ENCODE measurements at regions not wholly inside any gene's neighbourhood (a gene's known extent, or its start where the extent isn't known, plus 50 kb on each side); places are given as distances from the start of the nearest gene placed in this dataset.

DNA sequence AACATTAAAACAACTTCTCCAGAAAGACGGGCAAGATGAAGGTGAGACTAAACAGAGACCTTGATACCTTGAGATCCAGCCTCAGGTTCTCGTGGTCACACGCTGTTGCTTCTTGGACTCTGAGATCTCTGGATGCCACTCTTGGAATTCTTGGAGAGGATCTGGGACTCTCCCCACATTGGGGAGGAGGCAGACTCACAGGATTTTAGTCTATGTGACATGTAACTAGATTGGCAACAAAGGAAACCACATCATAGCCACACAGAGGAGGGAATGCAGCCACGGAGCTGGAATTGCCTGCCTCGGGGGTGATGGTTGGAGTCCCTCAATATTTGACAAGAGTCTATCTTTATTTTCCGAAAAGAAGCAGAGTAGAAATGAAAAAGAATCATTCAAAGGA lies 78.8 kb upstream of the IGFBP5 start:
- no TSS peak for BruUV-seq (replicated peaks)
- Histone ChIP-seq H3K9me3 (ENCODE audit: low read length) (no peaks in the 10 kb centered on the region), H4K20me1 (ENCODE audit: insufficient read depth, low read length) (no peaks in the 10 kb centered on the region), H3K9me2 (ENCODE audit: insufficient read depth, low read length) (no peaks in the 10 kb centered on the region), H3K36me3 (ENCODE audit: insufficient read depth, low read length) (no peaks in the 10 kb centered on the region), H3K4me1 (ENCODE audit: insufficient read depth, low read length, poor library complexity, severe bottlenecking) (no peaks in the 10 kb centered on the region), H3K4me3 (ENCODE audit: low read depth, low read length, poor library complexity, severe bottlenecking) (no peak overlapping the region), H3K79me2 (ENCODE audit: insufficient read depth, low read depth, low read length) (no peaks in the 10 kb centered on the region), H3K27ac (ENCODE audit: low read depth, low read length, poor library complexity, severe bottlenecking) (no peak overlapping the region), H3K4me2 (ENCODE audit: low read length) (no peak overlapping the region), H2AFZ (ENCODE audit: low read length) (no peak overlapping the region)
- TF ChIP-seq, protein P1, sequence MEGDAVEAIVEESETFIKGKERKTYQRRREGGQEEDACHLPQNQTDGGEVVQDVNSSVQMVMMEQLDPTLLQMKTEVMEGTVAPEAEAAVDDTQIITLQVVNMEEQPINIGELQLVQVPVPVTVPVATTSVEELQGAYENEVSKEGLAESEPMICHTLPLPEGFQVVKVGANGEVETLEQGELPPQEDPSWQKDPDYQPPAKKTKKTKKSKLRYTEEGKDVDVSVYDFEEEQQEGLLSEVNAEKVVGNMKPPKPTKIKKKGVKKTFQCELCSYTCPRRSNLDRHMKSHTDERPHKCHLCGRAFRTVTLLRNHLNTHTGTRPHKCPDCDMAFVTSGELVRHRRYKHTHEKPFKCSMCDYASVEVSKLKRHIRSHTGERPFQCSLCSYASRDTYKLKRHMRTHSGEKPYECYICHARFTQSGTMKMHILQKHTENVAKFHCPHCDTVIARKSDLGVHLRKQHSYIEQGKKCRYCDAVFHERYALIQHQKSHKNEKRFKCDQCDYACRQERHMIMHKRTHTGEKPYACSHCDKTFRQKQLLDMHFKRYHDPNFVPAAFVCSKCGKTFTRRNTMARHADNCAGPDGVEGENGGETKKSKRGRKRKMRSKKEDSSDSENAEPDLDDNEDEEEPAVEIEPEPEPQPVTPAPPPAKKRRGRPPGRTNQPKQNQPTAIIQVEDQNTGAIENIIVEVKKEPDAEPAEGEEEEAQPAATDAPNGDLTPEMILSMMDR (conservative IDR thresholded peaks at IDR 0.05; ENCODE audit: low read length): no peak
- TF ChIP-seq EZH2phosphoT487 (IDR thresholded peaks at IDR 0.05; ENCODE audit: borderline replicate concordance, low read depth, low read length): no peak
- intact Hi-C loops (cut with micrococcal nuclease; ENCODE audit: unreplicated experiment): no loop called here
- DNase-seq (ENCODE audit: low spot score): no peak
- POLR2A ChIA-PET: no interaction called here
- CTCF ChIA-PET (ENCODE audit: unreplicated experiment): no interaction called here

DNA sequence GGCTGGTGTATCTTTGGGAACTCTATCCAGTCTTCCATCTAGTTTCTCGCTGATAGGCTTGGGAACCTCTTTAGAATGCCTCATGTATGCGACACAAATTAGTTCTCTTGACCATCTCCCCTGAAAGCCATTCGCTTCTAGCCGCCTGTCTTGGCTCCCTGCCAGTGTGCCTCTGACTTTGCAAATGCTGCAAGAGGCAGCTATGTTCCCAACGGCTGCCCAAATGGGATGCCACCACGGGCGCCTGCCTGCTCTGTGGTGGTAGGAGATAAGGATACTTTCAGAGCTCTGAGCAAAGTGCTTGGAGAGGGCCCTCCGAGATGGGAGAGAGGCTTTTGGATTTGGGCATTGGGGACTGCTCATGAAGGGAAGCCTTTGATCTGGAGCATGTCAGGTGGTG lies 77.7 kb upstream of the IGFBP5 start:
- DNase-seq (ENCODE audit: low spot score): no peak
- Histone ChIP-seq H3K36me3 (ENCODE audit: insufficient read depth, low read length) (no peaks in the 10 kb centered on the region), H3K9me3 (ENCODE audit: low read length) (no peaks in the 10 kb centered on the region), H3K4me3 (ENCODE audit: low read depth, low read length, poor library complexity, severe bottlenecking) (no peak overlapping the region), H4K20me1 (ENCODE audit: insufficient read depth, low read length) (no peaks in the 10 kb centered on the region), H3K27ac (ENCODE audit: low read depth, low read length, poor library complexity, severe bottlenecking) (no peak overlapping the region), H2AFZ (ENCODE audit: low read length) (no peak overlapping the region), H3K4me1 (ENCODE audit: insufficient read depth, low read length, poor library complexity, severe bottlenecking) (no peaks in the 10 kb centered on the region), H3K79me2 (ENCODE audit: insufficient read depth, low read depth, low read length) (no peaks in the 10 kb centered on the region), H3K4me2 (ENCODE audit: low read length) (no peak overlapping the region), H3K9me2 (ENCODE audit: insufficient read depth, low read length) (no peaks in the 10 kb centered on the region)
- BruUV-seq (replicated peaks): no TSS peak
- TF ChIP-seq, protein P1 (conservative IDR thresholded peaks at IDR 0.05; ENCODE audit: low read length): no peak
- TF ChIP-seq EZH2phosphoT487 (IDR thresholded peaks at IDR 0.05; ENCODE audit: borderline replicate concordance, low read depth, low read length): no peak
- intact Hi-C loops (cut with micrococcal nuclease; ENCODE audit: unreplicated experiment): no loop called here
- CTCF ChIA-PET (ENCODE audit: unreplicated experiment): no interaction called here
- POLR2A ChIA-PET: no interaction called here

DNA sequence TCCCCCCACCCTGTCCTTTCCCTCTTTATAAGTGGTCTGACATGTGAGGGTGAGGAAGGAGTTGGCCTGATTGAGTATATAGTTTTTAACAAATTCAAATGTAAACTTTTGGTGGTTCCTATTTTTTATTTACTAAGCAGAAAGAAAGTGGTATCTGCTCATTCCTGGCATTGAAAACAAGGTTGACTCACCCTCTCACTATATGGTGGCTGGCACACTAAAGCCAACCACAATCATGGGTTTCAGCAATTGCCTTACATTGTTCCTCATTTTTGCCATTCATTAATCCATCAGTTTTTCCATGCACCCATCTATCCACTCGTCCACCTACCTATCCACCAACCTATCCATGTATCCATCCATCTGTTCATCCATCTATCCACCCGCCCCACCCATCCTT lies 75.4 kb upstream of the IGFBP5 start:
- CTCF ChIA-PET (ENCODE audit: unreplicated experiment): no interaction called here
- intact Hi-C loops (cut with micrococcal nuclease; ENCODE audit: unreplicated experiment): no loop called here
- H4K20me1 ChIP-seq (ENCODE audit: insufficient read depth, low read length): no peaks in the 10 kb centered on the region
- no peak overlapping the region for H3K4me2 ChIP-seq (ENCODE audit: low read length)
- no peak overlapping the region for H3K4me3 ChIP-seq (ENCODE audit: low read depth, low read length, poor library complexity, severe bottlenecking)
- H3K9me2 ChIP-seq (ENCODE audit: insufficient read depth, low read length): no peaks in the 10 kb centered on the region
- DNase-seq (ENCODE audit: low spot score): no peak
- no peaks in the 10 kb centered on the region for H3K4me1 ChIP-seq (ENCODE audit: insufficient read depth, low read length, poor library complexity, severe bottlenecking)
- no peaks in the 10 kb centered on the region for H3K9me3 ChIP-seq (ENCODE audit: low read length)
- no peaks in the 10 kb centered on the region for H3K79me2 ChIP-seq (ENCODE audit: insufficient read depth, low read depth, low read length)
- H2AFZ ChIP-seq (ENCODE audit: low read length): no peak overlapping the region
- TF ChIP-seq, protein P1 (conservative IDR thresholded peaks at IDR 0.05; ENCODE audit: low read length): no peak
- no peak for TF ChIP-seq EZH2phosphoT487 (IDR thresholded peaks at IDR 0.05; ENCODE audit: borderline replicate concordance, low read depth, low read length)
- POLR2A ChIA-PET: no interaction called here
- no peak overlapping the region for H3K27ac ChIP-seq (ENCODE audit: low read depth, low read length, poor library complexity, severe bottlenecking)
- no peaks in the 10 kb centered on the region for H3K36me3 ChIP-seq (ENCODE audit: insufficient read depth, low read length)
- BruUV-seq (replicated peaks): no TSS peak
